RWPE2 (cell line): ENCODE measurements at regions not wholly inside any gene's neighbourhood (a gene's known extent, or its start where the extent isn't known, plus 50 kb on each side); places are given as distances from the start of the nearest gene placed in this dataset.
"Not testable (repeated sequence)": the region's sequence is repeated elsewhere in the genome, so short reads cannot be mapped to it uniquely, and the experiment has no call there.

Source experiments
- ATAC-seq: fragments of 200-7000 bp; cut with Tn5 transposase; 3 replicates; pipeline ENCODE4 v1.9.1; 2021; ENCODE audit warnings: low read depth
- DNase-seq: peaks from one replicate; pipeline ENCODE4 v3.0.0-alpha.2; 2020; ENCODE audit warnings: low spot score
- H3K27ac ChIP-seq: fragments of 450-650 bp; 2 replicates; pipeline ENCODE4 v1.5.1; 2017; ENCODE audit warnings: mild to moderate bottlenecking; ENCODE audit not compliant: poor library complexity, severe bottlenecking
- H3K27me3 ChIP-seq: fragments of 250-450 bp; sonication (Bioruptor Pico); 2 replicates; pipeline ENCODE4 v1.5.1; 2021; ENCODE audit warnings: mild to moderate bottlenecking, moderate library complexity; ENCODE audit not compliant: insufficient read depth, poor library complexity, severe bottlenecking
- H3K36me3 ChIP-seq: fragments of 250-450 bp; sonication (Bioruptor Pico); 2 replicates; pipeline ENCODE4 v1.5.1; 2020; ENCODE audit warnings: low read depth, mild to moderate bottlenecking, moderate library complexity
- H3K4me1 ChIP-seq: fragments of 250-450 bp; sonication (Bioruptor Pico); 2 replicates; pipeline ENCODE4 v1.5.1; 2021; ENCODE audit warnings: mild to moderate bottlenecking, moderate library complexity; ENCODE audit not compliant: insufficient read depth, poor library complexity, severe bottlenecking
- H3K4me3 ChIP-seq: fragments of 250-450 bp; sonication (Bioruptor Pico); 2 replicates; pipeline ENCODE4 v1.5.1; 2021; ENCODE audit warnings: mild to moderate bottlenecking, moderate library complexity; ENCODE audit not compliant: severe bottlenecking
- H3K9me3 ChIP-seq: fragments of 250-450 bp; sonication (Bioruptor Pico); 2 replicates; pipeline ENCODE4 v1.5.1; 2021; ENCODE audit warnings: mild to moderate bottlenecking, moderate library complexity; ENCODE audit not compliant: severe bottlenecking
- CTCF ChIP-seq: fragments of 450-650 bp; IDR thresholded peaks from one replicate; pipeline ENCODE4 v1.5.1; 2017; ENCODE audit warnings: mild to moderate bottlenecking, moderate library complexity; ENCODE audit not compliant: poor library complexity, severe bottlenecking

GRCh38 chr10:90227786-90228185 lies 526.4 kb downstream of the KIF20B start:
- Histone ChIP-seq H3K9me3 (no peaks in the 10 kb centered on the region), H3K4me1 (peaks cover 27% of the 10 kb centered on the region), H3K36me3 (no peaks in the 10 kb centered on the region), H3K27me3 (no peaks in the 10 kb centered on the region), H3K27ac (peak overlapping the region; percentile 55), H3K4me3 (no peak overlapping the region)
- ATAC-seq = no peak
- no peak for DNase-seq
- TF ChIP-seq CTCF = no peak

GRCh38 chr10:90229486-90229885 lies 528.1 kb downstream of the KIF20B start:
- H3K4me1 ChIP-seq = peaks cover 18% of the 10 kb centered on the region
- ATAC-seq (no peak), DNase-seq (no peak)
- no peak overlapping the region for H3K4me3 ChIP-seq
- no peaks in the 10 kb centered on the region for H3K36me3 ChIP-seq
- TF ChIP-seq CTCF = no peak
- H3K9me3 ChIP-seq = no peaks in the 10 kb centered on the region
- H3K27ac ChIP-seq = no peak overlapping the region
- no peaks in the 10 kb centered on the region for H3K27me3 ChIP-seq

- H3K9me3 ChIP-seq, H3K4me3 ChIP-seq, H3K27me3 ChIP-seq, H3K36me3 ChIP-seq, H3K4me1 ChIP-seq, H3K27ac ChIP-seq, DNase-seq, ATAC-seq: not testable (repeated sequence)
Measured at GRCh38 chr10:90233805-90234204, 532.4 kb downstream of the KIF20B start.

GRCh38 chr10:90245623-90246022 lies 544.2 kb downstream of the KIF20B start:
- Histone ChIP-seq H3K4me1 (no peaks in the 10 kb centered on the region), H3K27me3 (no peaks in the 10 kb centered on the region), H3K4me3 (no peak overlapping the region), H3K36me3 (no peaks in the 10 kb centered on the region), H3K27ac (no peak overlapping the region), H3K9me3 (no peaks in the 10 kb centered on the region)
- no peak for DNase-seq
- TF ChIP-seq CTCF = no peak
- no peak for ATAC-seq

GRCh38 chr10:90250784-90251183 lies 549.4 kb downstream of the KIF20B start:
- not testable (repeated sequence) for H3K36me3 ChIP-seq, DNase-seq, H3K27ac ChIP-seq, H3K4me3 ChIP-seq, H3K27me3 ChIP-seq, H3K9me3 ChIP-seq, ATAC-seq, H3K4me1 ChIP-seq

GRCh38 chr10:90269699-90270098 lies 568.3 kb downstream of the KIF20B start:
- no peak for ATAC-seq
- TF ChIP-seq CTCF = no peak
- H3K27me3 ChIP-seq = no peaks in the 10 kb centered on the region

More at GRCh38 chr10:90269699-90270098, 568.3 kb downstream of the KIF20B start:
- Histone ChIP-seq H3K9me3 (no peaks in the 10 kb centered on the region), H3K27ac (no peak overlapping the region), H3K4me1 (peaks cover 2% of the 10 kb centered on the region), H3K36me3 (no peaks in the 10 kb centered on the region), H3K4me3 (no peak overlapping the region)
- no peak for DNase-seq
